ENCODE measurements at regions not wholly inside any gene's neighbourhood (a gene's known extent, or its start where the extent isn't known, plus 50 kb on each side); places are given as distances from the start of the nearest gene placed in this dataset.

DNA sequence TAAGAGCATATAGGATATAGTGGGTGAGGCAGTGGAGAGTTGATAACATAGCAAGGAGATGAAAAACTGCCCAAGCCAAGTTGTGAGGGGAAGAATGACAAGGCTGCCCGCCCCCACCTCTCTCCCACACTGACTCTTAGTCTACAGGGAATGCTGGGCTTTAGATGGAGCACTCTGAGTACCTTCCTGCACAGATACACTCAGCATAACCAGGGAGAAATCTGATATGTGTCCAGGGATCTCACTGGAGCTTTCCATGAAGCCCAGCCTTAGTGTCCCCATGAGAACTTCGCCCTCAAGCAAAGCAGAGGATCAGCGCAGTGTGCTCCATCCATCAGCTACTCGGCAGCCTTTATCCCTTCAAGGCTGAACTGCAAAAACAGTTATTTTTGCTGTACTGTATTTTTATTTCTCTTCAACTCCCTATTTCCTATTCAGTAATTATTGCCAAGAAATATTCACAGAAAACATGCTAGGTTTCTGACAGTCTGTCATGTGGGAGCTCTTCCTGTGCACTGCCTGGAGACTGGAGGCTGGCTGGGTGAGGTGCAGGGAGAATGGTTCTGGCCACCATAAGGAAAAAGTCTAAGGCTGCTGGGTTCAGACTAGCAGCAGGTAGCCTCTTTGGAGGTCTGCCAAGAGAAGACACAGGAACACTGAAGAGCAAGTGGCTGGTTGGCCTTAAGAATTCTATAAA is 475.2 kb upstream of the PPP2R3A start:
- no peak overlapping the region for H3K27ac Mint-ChIP-seq (ENCODE audit: unreplicated experiment)
- no peak for DNase-seq (ENCODE audit: low read depth, low spot score)
- H3K4me1 Mint-ChIP-seq = no peaks in the 10 kb centered on the region
- no peaks in the 10 kb centered on the region for H3K27me3 Mint-ChIP-seq (ENCODE audit: low read depth)
- TF ChIP-seq, protein P1, sequence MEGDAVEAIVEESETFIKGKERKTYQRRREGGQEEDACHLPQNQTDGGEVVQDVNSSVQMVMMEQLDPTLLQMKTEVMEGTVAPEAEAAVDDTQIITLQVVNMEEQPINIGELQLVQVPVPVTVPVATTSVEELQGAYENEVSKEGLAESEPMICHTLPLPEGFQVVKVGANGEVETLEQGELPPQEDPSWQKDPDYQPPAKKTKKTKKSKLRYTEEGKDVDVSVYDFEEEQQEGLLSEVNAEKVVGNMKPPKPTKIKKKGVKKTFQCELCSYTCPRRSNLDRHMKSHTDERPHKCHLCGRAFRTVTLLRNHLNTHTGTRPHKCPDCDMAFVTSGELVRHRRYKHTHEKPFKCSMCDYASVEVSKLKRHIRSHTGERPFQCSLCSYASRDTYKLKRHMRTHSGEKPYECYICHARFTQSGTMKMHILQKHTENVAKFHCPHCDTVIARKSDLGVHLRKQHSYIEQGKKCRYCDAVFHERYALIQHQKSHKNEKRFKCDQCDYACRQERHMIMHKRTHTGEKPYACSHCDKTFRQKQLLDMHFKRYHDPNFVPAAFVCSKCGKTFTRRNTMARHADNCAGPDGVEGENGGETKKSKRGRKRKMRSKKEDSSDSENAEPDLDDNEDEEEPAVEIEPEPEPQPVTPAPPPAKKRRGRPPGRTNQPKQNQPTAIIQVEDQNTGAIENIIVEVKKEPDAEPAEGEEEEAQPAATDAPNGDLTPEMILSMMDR (conservative IDR thresholded peaks at IDR 0.05) = no peak
- H3K9me3 Mint-ChIP-seq = no peaks in the 10 kb centered on the region
- no peak overlapping the region for H3K4me3 Mint-ChIP-seq
- no peaks in the 10 kb centered on the region for H3K36me3 Mint-ChIP-seq (ENCODE audit: low read depth)

DNA sequence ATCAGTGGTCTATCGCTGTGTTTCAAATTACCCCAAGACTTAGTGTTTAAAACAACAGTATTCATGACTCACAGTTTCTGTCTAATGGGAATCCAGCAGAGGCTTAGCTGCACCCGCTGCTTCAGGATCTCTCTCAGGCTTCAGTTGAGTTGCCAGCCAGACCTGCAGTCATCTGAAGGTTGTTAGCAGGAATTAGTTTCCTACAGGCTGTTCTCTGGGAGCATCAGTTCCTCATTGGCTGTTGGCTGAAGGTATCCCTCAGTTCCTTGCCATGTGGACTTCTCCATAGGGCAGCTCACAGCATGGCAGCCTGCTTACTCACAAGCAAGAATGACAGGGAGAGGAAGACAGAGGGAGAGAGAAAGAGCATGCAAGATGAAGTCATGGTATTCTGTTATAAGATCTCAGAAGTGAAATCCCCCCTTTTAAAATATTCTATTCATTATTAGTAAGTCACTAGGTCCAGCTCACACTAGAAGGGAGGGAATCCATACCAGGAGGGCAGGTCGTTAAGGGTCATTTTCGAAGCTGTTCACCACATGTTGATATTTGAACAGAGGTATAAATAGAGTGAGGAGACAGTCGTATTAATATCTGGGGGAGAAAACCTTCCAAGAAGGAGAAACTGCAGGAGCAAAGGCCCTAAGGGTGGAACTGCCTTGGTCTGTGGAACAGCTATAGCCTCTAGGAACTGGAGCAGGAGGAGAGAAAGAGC is 473.9 kb upstream of the PPP2R3A start:
- H3K27ac Mint-ChIP-seq (ENCODE audit: unreplicated experiment) = no peak overlapping the region
- no peaks in the 10 kb centered on the region for H3K36me3 Mint-ChIP-seq (ENCODE audit: low read depth)
- TF ChIP-seq, protein P1 (conservative IDR thresholded peaks at IDR 0.05) = no peak
- H3K4me3 Mint-ChIP-seq = no peak overlapping the region
- DNase-seq (ENCODE audit: low read depth, low spot score) = no peak
- H3K9me3 Mint-ChIP-seq = no peaks in the 10 kb centered on the region
- H3K27me3 Mint-ChIP-seq (ENCODE audit: low read depth) = no peaks in the 10 kb centered on the region
- no peaks in the 10 kb centered on the region for H3K4me1 Mint-ChIP-seq

DNA sequence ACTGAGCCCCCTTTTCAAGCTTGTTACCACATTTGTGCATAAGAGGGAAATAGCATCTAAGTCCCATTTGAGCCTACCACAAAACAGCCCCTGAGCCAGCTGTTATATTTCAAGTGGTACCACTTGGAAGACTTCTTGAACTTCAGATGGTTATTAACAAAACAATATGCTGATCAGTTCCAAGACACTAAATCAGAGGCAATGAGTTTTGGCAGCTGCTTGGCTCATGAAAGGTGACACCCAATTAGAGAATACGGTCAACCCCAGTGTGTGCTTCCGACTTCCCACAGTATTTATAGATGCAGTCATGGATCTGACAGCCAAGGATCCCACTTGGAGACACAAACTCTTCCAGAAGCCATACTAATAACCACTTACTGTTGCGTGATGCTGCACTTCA is 469.6 kb upstream of the PPP2R3A start:
- Mint-ChIP-seq H3K27ac (ENCODE audit: unreplicated experiment) (no peak overlapping the region), H3K9me3 (no peaks in the 10 kb centered on the region), H3K4me1 (no peaks in the 10 kb centered on the region), H3K27me3 (ENCODE audit: low read depth) (no peaks in the 10 kb centered on the region), H3K4me3 (no peak overlapping the region), H3K36me3 (ENCODE audit: low read depth) (no peaks in the 10 kb centered on the region)
- TF ChIP-seq, protein P1 (conservative IDR thresholded peaks at IDR 0.05) = no peak
- DNase-seq (ENCODE audit: low read depth, low spot score) = no peak

DNA sequence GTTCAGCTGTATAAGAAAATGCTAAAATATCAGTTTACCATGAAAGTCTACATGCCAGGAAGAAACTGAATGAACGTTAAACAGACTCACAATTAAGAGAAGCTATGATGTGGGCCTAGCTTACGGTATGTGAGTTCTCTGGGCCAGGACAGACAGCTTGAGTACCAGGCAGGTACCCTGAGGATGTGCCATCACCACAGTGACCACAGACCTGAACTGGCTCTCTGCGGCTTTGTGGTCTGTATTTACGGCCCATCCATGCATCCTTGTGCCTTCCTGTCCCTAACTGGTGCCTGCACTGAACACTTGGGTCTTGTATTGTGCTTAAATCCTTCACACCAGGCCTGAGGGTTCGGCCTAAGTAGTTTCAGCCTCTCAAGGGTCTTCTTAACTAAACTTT is 467.5 kb upstream of the PPP2R3A start:
- H3K9me3 Mint-ChIP-seq = no peaks in the 10 kb centered on the region
- no peaks in the 10 kb centered on the region for H3K4me1 Mint-ChIP-seq
- no peak overlapping the region for H3K4me3 Mint-ChIP-seq
- DNase-seq (ENCODE audit: low read depth, low spot score) = no peak
- no peak overlapping the region for H3K27ac Mint-ChIP-seq (ENCODE audit: unreplicated experiment)
- H3K36me3 Mint-ChIP-seq (ENCODE audit: low read depth) = no peaks in the 10 kb centered on the region
- no peaks in the 10 kb centered on the region for H3K27me3 Mint-ChIP-seq (ENCODE audit: low read depth)
- TF ChIP-seq, protein P1 (conservative IDR thresholded peaks at IDR 0.05) = no peak

DNA sequence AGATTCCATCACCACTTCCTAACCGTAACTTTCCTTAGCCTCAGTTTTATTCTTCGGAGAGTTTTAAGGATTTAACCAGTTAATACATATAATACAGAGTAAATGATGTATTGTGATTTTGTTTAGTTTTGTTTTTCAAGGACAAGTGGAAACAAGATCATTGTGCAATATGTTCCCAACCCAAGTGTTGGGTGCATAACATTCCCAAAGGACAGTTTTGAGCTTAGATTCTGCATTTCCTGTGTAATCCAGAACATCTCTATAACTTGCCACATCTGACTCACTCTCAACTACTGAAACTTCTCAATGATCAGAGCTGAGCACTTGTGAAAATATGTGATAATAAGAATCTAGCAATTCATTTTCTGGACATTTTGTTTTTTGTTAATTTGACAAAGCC is 466.1 kb upstream of the PPP2R3A start:
- Mint-ChIP-seq H3K27me3 (ENCODE audit: low read depth) (peaks cover 6% of the 10 kb centered on the region), H3K4me3 (no peak overlapping the region), H3K9me3 (no peaks in the 10 kb centered on the region), H3K36me3 (ENCODE audit: low read depth) (no peaks in the 10 kb centered on the region), H3K4me1 (peaks cover 8% of the 10 kb centered on the region), H3K27ac (ENCODE audit: unreplicated experiment) (no peak overlapping the region)
- no peak for DNase-seq (ENCODE audit: low read depth, low spot score)
- TF ChIP-seq, protein P1 (conservative IDR thresholded peaks at IDR 0.05) = no peak
